SK-N-SH (cell line): ENCODE measurements at regions not wholly inside any gene's neighbourhood (a gene's known extent, or its start where the extent isn't known, plus 50 kb on each side); places are given as distances from the start of the nearest gene placed in this dataset.

Experiments used
- MAX ChIP-seq: IDR thresholded peaks from 2 replicates; pipeline ENCODE4 v1.4.0; 2012; ENCODE audit warnings: low read depth
- SMC3 ChIP-seq: IDR thresholded peaks from 2 replicates; pipeline ENCODE4 v1.6.1; 2012; ENCODE audit warnings: low read depth, low read length, improper control_type of control experiment

- TF ChIP-seq MAX (no peak), SMC3 (no peak)
Observed at GRCh38 chr13:26829716-26830115, 69.1 kb upstream of the GPR12 start.
